ENCODE measurements at regions not wholly inside any gene's neighbourhood (a gene's known extent, or its start where the extent isn't known, plus 50 kb on each side); places are given as distances from the start of the nearest gene placed in this dataset.

DNA sequence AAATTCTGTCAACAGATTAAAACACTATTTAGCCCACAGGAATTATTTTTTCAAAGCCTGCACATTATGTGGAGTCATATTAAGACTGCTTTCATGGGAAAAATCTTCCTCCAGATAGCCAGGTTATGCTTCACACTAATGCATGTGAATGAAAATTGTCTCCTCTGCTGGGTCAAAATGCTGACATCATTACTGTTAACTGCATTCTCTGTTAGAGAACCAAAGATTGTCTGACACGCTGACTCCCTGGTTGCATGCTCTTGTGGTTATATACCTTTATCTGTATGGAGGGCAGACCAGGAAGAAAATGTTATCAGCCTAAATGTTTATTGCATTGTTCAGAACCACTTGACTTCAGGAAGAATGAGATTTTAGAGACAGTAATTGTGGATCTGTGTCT is 432.2 kb upstream of the MDGA2 start:
- H3K4me3 ChIP-seq = no peak overlapping the region
- H3K4me1 ChIP-seq (replicated peaks in 1 of 2) = no peaks in the 10 kb centered on the region
- 83 to 88% (median 85%) methylated on average over 1 of the region's 1 CpG for WGBS, 4 donors
- no peaks in the 10 kb centered on the region for H3K27me3 ChIP-seq
- intact Hi-C loops (cut with DNase I) = no loop called here
- DNase-seq = no peak
- no peaks in the 10 kb centered on the region for H3K9me3 ChIP-seq (replicated peaks in 1 of 3)
- no peaks in the 10 kb centered on the region for H3K36me3 ChIP-seq (replicated peaks in 1 of 2)
- H3K27ac ChIP-seq = no peak overlapping the region
- TF ChIP-seq POLR2A (IDR thresholded peaks at IDR 0.05) = no peak
- TF ChIP-seq, protein P1, sequence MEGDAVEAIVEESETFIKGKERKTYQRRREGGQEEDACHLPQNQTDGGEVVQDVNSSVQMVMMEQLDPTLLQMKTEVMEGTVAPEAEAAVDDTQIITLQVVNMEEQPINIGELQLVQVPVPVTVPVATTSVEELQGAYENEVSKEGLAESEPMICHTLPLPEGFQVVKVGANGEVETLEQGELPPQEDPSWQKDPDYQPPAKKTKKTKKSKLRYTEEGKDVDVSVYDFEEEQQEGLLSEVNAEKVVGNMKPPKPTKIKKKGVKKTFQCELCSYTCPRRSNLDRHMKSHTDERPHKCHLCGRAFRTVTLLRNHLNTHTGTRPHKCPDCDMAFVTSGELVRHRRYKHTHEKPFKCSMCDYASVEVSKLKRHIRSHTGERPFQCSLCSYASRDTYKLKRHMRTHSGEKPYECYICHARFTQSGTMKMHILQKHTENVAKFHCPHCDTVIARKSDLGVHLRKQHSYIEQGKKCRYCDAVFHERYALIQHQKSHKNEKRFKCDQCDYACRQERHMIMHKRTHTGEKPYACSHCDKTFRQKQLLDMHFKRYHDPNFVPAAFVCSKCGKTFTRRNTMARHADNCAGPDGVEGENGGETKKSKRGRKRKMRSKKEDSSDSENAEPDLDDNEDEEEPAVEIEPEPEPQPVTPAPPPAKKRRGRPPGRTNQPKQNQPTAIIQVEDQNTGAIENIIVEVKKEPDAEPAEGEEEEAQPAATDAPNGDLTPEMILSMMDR (IDR thresholded peaks at IDR 0.05) = no peak

DNA sequence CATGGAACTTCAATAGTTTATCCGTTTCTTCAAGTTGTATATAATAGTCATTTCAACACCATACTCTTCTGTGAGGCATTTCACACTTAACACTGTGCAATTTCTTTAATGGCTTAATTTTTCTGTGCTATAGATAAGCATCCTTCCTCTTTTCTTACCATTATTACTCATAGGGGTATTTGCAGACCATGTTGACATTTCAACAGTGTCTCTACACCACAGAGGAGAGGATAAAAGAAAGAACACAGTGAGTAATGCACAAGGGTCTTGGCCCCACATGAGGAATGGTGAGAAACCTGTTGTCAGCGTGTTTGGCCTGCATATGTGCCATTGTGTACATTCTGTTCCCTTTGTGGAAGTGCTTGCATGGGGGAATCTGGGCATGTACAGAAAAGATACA is 421.5 kb upstream of the MDGA2 start:
- no peaks in the 10 kb centered on the region for H3K9me3 ChIP-seq (replicated peaks in 1 of 3)
- H3K4me3 ChIP-seq = no peak overlapping the region
- WGBS, 4 donors = 81 to 90% (median 84%) methylated on average over 2 of the region's 2 CpGs

DNA sequence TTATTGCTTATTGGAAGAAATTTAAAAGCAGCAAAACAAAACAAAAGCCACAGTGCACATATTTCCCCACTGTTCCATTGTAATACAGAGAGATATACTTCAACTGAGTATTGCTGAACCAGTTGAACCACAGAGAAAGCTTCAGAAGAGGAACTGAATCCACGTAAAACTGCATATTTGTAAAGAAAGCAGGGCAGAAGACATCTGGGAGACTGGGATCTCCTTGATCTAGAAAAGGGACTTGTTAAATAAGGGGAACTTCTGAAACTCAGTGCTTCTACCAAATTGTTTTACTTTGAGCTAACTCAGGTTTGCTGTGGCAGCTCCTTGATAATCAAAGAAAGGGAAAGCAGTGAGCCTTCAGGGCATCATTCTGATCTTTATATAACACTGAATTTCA is 411.1 kb upstream of the MDGA2 start:
- H3K27ac ChIP-seq = no peak overlapping the region
- no peak for TF ChIP-seq POLR2A (IDR thresholded peaks at IDR 0.05)
- TF ChIP-seq, protein P1 (IDR thresholded peaks at IDR 0.05) = no peak
- no peak overlapping the region for H3K4me3 ChIP-seq
- H3K27me3 ChIP-seq = no peaks in the 10 kb centered on the region
- no peak for DNase-seq
- H3K36me3 ChIP-seq (replicated peaks in 1 of 2) = no peaks in the 10 kb centered on the region
- 76 to 94% (median 84%) methylated on average over 1 of the region's 1 CpG for WGBS, 4 donors
- H3K9me3 ChIP-seq (replicated peaks in 1 of 3) = no peaks in the 10 kb centered on the region
- intact Hi-C loops (cut with DNase I) = no loop called here
- H3K4me1 ChIP-seq (replicated peaks in 1 of 2) = no peaks in the 10 kb centered on the region

More for the DNA sequence above, 421.5 kb upstream of the MDGA2 start:
- intact Hi-C loops (cut with DNase I) = no loop called here
- no peak for DNase-seq
- TF ChIP-seq POLR2A (IDR thresholded peaks at IDR 0.05) = no peak
- TF ChIP-seq, protein P1 (IDR thresholded peaks at IDR 0.05) = no peak
- H3K27me3 ChIP-seq = no peaks in the 10 kb centered on the region
- no peak overlapping the region for H3K27ac ChIP-seq
- no peaks in the 10 kb centered on the region for H3K4me1 ChIP-seq (replicated peaks in 1 of 2)
- H3K36me3 ChIP-seq (replicated peaks in 1 of 2) = no peaks in the 10 kb centered on the region

DNA sequence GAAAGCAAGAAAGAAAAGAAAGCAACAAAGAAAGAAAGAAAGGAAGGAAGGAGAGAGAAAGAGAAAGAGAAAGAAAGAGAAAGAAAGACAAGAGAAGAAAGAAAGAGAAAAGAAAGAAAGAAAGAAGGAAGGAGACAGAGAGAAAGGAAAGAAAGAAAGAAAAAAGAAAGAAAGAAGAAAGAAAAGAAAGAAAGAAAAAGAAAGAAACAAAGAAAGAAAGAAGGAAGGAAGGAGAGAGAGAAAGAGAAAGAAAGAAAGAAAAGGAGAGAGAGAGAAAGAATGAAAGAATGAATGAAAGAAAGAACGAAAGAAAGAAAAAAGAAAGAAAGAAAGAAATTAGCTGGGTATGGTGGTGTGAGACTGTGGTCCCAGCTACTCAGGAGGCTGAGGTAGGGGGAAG is 400.1 kb upstream of the MDGA2 start:
- Histone ChIP-seq H3K36me3 (replicated peaks in 1 of 2) (no peaks in the 10 kb centered on the region), H3K27me3 (no peaks in the 10 kb centered on the region), H3K9me3 (replicated peaks in 1 of 3) (no peaks in the 10 kb centered on the region), H3K27ac (no peak overlapping the region), H3K4me3 (no peak overlapping the region), H3K4me1 (replicated peaks in 1 of 2) (no peaks in the 10 kb centered on the region)
- TF ChIP-seq, protein P1 (IDR thresholded peaks at IDR 0.05) = no peak
- no peak for TF ChIP-seq POLR2A (IDR thresholded peaks at IDR 0.05)
- WGBS, 4 donors = 82 to 94% (median 83%) methylated on average over 1 of the region's 1 CpG
- intact Hi-C loops (cut with DNase I) = no loop called here
- no peak for DNase-seq

All from adrenal gland (tissue), 9 donors.